ENCODE measurements at regions not wholly inside any gene's neighbourhood (a gene's known extent, or its start where the extent isn't known, plus 50 kb on each side); places are given as distances from the start of the nearest gene placed in this dataset.

- no peak for TF ChIP-seq CTCF (IDR thresholded peaks at IDR 0.05)
- TF ChIP-seq ZFX (IDR thresholded peaks at IDR 0.05; ENCODE audit: borderline replicate concordance): no peak
These were observed 311.0 kb downstream of the MCTP2 start for GRCh38 chr15:94542391-94542790.

Data from 22Rv1 (cell line).